Neural progenitor cell (in vitro differentiated cells): ENCODE measurements at regions not wholly inside any gene's neighbourhood (a gene's known extent, or its start where the extent isn't known, plus 50 kb on each side); places are given as distances from the start of the nearest gene placed in this dataset.
"Not testable (repeated sequence)": the region's sequence is repeated elsewhere in the genome, so short reads cannot be mapped to it uniquely, and the experiment has no call there.

Experiments
- DNase-seq: peaks from one replicate; pipeline ENCODE4 v3.0.0-alpha.2; 2016; ENCODE audit warnings: low spot score
- H2AFZ ChIP-seq: fragments of 200-600 bp; sonication (generic); replicated peaks from 2 replicates; pipeline ENCODE4 v1.6.1; 2016; ENCODE audit warnings: antibody characterized with exemption
- H3F3A ChIP-seq: fragments of 200-600 bp; sonication (generic); 2 replicates; pipeline ENCODE4 v1.6.1; 2016; ENCODE audit warnings: antibody characterized with exemption, low read depth
- H3K27ac ChIP-seq: fragments of 200-600 bp; sonication (generic); 2 replicates; pipeline ENCODE4 v1.5.1; 2016; ENCODE audit warnings: mild to moderate bottlenecking
- H3K27me3 ChIP-seq: fragments of 200-600 bp; sonication (generic); 2 replicates; pipeline ENCODE4 v1.6.1; 2016; ENCODE audit warnings: mild to moderate bottlenecking, moderate library complexity
- H3K36me3 ChIP-seq: fragments of 200-600 bp; sonication (generic); 2 replicates; pipeline ENCODE4 v1.5.1; 2016
- H3K4me1 ChIP-seq: fragments of 200-600 bp; sonication (generic); 2 replicates; pipeline ENCODE4 v1.6.1; 2016; ENCODE audit warnings: mixed run types
- H3K4me2 ChIP-seq: fragments of 200-600 bp; sonication (generic); 2 replicates; pipeline ENCODE4 v1.6.1; 2016
- H3K4me3 ChIP-seq: fragments of 200-600 bp; sonication (generic); 2 replicates; pipeline ENCODE4 v1.5.1; 2016
- H3K79me2 ChIP-seq: fragments of 200-600 bp; sonication (generic); 2 replicates; pipeline ENCODE4 v1.6.1; 2016; ENCODE audit warnings: low read depth
- H3K9ac ChIP-seq: fragments of 200-600 bp; sonication (generic); 2 replicates; pipeline ENCODE4 v1.6.1; 2016
- H3K9me3 ChIP-seq: fragments of 200-600 bp; sonication (generic); 2 replicates; pipeline ENCODE4 v1.5.1; 2016; ENCODE audit warnings: low read depth
- H4K20me1 ChIP-seq: fragments of 200-600 bp; sonication (generic); 2 replicates; pipeline ENCODE4 v1.6.1; 2016; ENCODE audit warnings: low read depth
- H3K27ac Mint-ChIP-seq: 3 replicates; pipeline ENCODE4 v1.8.0; 2021; ENCODE audit warnings: mixed read lengths
- H3K27me3 Mint-ChIP-seq: 2 replicates; pipeline ENCODE4 v1.8.0; 2022; ENCODE audit warnings: low read depth, mild to moderate bottlenecking, inconsistent platforms, moderate library complexity, mixed read lengths; ENCODE audit not compliant: insufficient read depth
- H3K36me3 Mint-ChIP-seq: 3 replicates; pipeline ENCODE4 v1.8.0; 2021; ENCODE audit warnings: mixed read lengths
- H3K4me1 Mint-ChIP-seq: 3 replicates; pipeline ENCODE4 v1.8.0; 2021; ENCODE audit warnings: mixed read lengths
- H3K4me3 Mint-ChIP-seq: 3 replicates; pipeline ENCODE4 v1.8.0; 2021; ENCODE audit warnings: mild to moderate bottlenecking, moderate library complexity, mixed read lengths
- H3K9me3 Mint-ChIP-seq: 3 replicates; pipeline ENCODE4 v1.8.0; 2020; ENCODE audit warnings: mixed read lengths
- CTCF ChIP-seq: fragments of 200-600 bp; sonication (generic); IDR thresholded peaks from 2 replicates; pipeline ENCODE4 v1.5.1; 2017; ENCODE audit warnings: antibody characterized with exemption, mild to moderate bottlenecking
- EZH2 ChIP-seq: fragments of 200-600 bp; sonication (generic); IDR thresholded peaks from 2 replicates; pipeline ENCODE4 v1.6.1; 2017; ENCODE audit warnings: antibody characterized with exemption, mild to moderate bottlenecking, moderate library complexity
- EZH2phosphoT487 ChIP-seq: fragments of 200-600 bp; sonication (generic); IDR thresholded peaks from 2 replicates; pipeline ENCODE4 v1.6.1; 2017; ENCODE audit warnings: antibody characterized with exemption

- no peak overlapping the region for H3K9ac ChIP-seq
- H3K4me3 ChIP-seq: no peak overlapping the region
- H3K4me2 ChIP-seq: no peak overlapping the region
- no peak overlapping the region for H2AFZ ChIP-seq
- no peak overlapping the region for H3K27ac ChIP-seq
- Mint-ChIP-seq H3K4me3 (no peak overlapping the region), H3K36me3 (no peaks in the 10 kb centered on the region), H3K27ac (peak overlapping the region; percentile 4), H3K9me3 (peaks cover 11% of the 10 kb centered on the region), H3K27me3 (peaks cover 25% of the 10 kb centered on the region), H3K4me1 (peaks cover 81% of the 10 kb centered on the region)
- TF ChIP-seq EZH2phosphoT487 (no peak), EZH2 (no peak), CTCF (no peak)
- DNase-seq: no peak
- no peaks in the 10 kb centered on the region for H3K9me3 ChIP-seq
- H3K79me2 ChIP-seq: no peaks in the 10 kb centered on the region
- H3K4me1 ChIP-seq: peaks cover 13% of the 10 kb centered on the region
- H3K36me3 ChIP-seq: no peaks in the 10 kb centered on the region
- no peaks in the 10 kb centered on the region for H3K27me3 ChIP-seq
- H3F3A ChIP-seq: no peaks in the 10 kb centered on the region
- no peaks in the 10 kb centered on the region for H4K20me1 ChIP-seq
Measured at GRCh38 chr9:129427149-129427548, 193.8 kb downstream of the C9orf50 start.

GRCh38 chr9:129423755-129424154 is 197.1 kb downstream of the C9orf50 start:
- not testable (repeated sequence) for H3K4me2 ChIP-seq, H3K9ac ChIP-seq, H3K27me3 ChIP-seq, H3K4me3 ChIP-seq, H3K36me3 ChIP-seq, H3F3A ChIP-seq, H3K9me3 ChIP-seq, H4K20me1 ChIP-seq, H3K27ac ChIP-seq, H3K4me3 Mint-ChIP-seq, H2AFZ ChIP-seq, DNase-seq, H3K36me3 Mint-ChIP-seq, H3K27ac Mint-ChIP-seq, H3K79me2 ChIP-seq
- H3K4me1 ChIP-seq: peaks cover 15% of the 10 kb centered on the region
- H3K4me1 Mint-ChIP-seq: peaks cover 59% of the 10 kb centered on the region
- H3K27me3 Mint-ChIP-seq: peaks cover 23% of the 10 kb centered on the region
- H3K9me3 Mint-ChIP-seq: peaks cover 11% of the 10 kb centered on the region

GRCh38 chr9:129423216-129423615 is 197.7 kb downstream of the C9orf50 start:
- H3K4me3 ChIP-seq: no peak overlapping the region
- no peaks in the 10 kb centered on the region for H3K9me3 ChIP-seq
- no peaks in the 10 kb centered on the region for H3F3A ChIP-seq
- H3K4me1 ChIP-seq: peaks cover 10% of the 10 kb centered on the region
- no peak for TF ChIP-seq EZH2
- no peak for TF ChIP-seq CTCF
- TF ChIP-seq EZH2phosphoT487: no peak
- H3K79me2 ChIP-seq: no peaks in the 10 kb centered on the region
- H3K4me1 Mint-ChIP-seq: peaks cover 54% of the 10 kb centered on the region
- no peak overlapping the region for H3K4me3 Mint-ChIP-seq
- no peak for DNase-seq
- no peak overlapping the region for H2AFZ ChIP-seq
- no peak overlapping the region for H3K9ac ChIP-seq
- H3K27me3 ChIP-seq: no peaks in the 10 kb centered on the region
- no peaks in the 10 kb centered on the region for H3K36me3 ChIP-seq
- no peak overlapping the region for H3K4me2 ChIP-seq
- H3K9me3 Mint-ChIP-seq: peaks cover 10% of the 10 kb centered on the region
- H3K36me3 Mint-ChIP-seq: no peaks in the 10 kb centered on the region
- H3K27me3 Mint-ChIP-seq: peaks cover 20% of the 10 kb centered on the region
- H4K20me1 ChIP-seq: no peaks in the 10 kb centered on the region
- H3K27ac ChIP-seq: no peak overlapping the region
- peak overlapping the region; percentile 82 for H3K27ac Mint-ChIP-seq

DNA sequence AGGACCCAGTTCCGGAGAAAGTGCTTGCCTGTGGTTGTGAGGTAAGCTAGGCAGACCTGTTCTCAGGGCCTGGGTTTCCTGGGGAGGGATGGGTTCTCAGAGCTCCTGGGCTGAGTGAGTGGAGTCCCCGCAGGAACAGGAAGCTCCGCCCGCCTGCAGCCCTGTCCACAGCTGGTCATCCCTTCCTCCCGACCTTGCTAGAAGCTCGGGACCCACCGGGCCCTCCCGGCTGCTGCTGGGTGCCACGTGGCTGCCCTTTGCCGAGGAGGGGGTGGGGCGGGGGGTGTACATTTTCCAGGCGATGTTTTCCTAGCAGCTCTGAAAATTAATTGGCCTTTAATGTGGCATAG is 198.1 kb downstream of the C9orf50 start:
- no peak overlapping the region for H3K27ac ChIP-seq
- no peak overlapping the region for H3K4me3 ChIP-seq
- no peak overlapping the region for H3K4me3 Mint-ChIP-seq
- H3F3A ChIP-seq: no peaks in the 10 kb centered on the region
- no peaks in the 10 kb centered on the region for H3K36me3 ChIP-seq
- no peaks in the 10 kb centered on the region for H4K20me1 ChIP-seq
- H3K4me2 ChIP-seq: no peak overlapping the region
- H3K36me3 Mint-ChIP-seq: no peaks in the 10 kb centered on the region
- H3K9me3 Mint-ChIP-seq: peaks cover 7% of the 10 kb centered on the region
- no peak overlapping the region for H2AFZ ChIP-seq
- H3K9ac ChIP-seq: no peak overlapping the region
- no peak for TF ChIP-seq EZH2phosphoT487
- no peak for TF ChIP-seq EZH2
- no peak for TF ChIP-seq CTCF
- H3K27me3 Mint-ChIP-seq: peaks cover 20% of the 10 kb centered on the region
- no peaks in the 10 kb centered on the region for H3K79me2 ChIP-seq
- H3K27me3 ChIP-seq: no peaks in the 10 kb centered on the region
- H3K9me3 ChIP-seq: no peaks in the 10 kb centered on the region
- no peak for DNase-seq
- H3K4me1 ChIP-seq: peaks cover 7% of the 10 kb centered on the region
- peaks cover 51% of the 10 kb centered on the region for H3K4me1 Mint-ChIP-seq
- no peak overlapping the region for H3K27ac Mint-ChIP-seq
